ENCODE measurements at regions not wholly inside any gene's neighbourhood (a gene's known extent, or its start where the extent isn't known, plus 50 kb on each side); places are given as distances from the start of the nearest gene placed in this dataset.

DNA sequence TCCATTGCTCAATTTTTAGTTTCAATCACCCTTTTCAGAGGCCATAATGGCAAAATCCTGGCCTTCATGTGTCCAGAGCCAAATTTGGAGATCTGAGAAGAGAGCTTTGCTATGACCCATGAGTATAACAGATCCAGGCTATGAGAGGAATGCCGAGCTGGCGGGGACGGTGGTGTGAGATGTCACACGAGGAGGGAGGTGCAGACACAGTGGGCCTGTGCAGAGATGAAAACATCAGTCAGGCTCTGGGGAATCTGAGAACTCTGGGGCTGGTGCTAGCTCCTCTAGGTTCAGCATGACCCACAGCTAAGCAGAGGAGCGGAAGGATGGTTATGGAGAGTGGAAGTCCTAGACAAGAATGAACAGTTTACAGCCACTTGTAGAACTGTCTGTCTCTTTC is 398.3 kb upstream of the ATP10A start:
- TF ChIP-seq ZNF302 (tag by site-specific recombination; IDR thresholded peaks at IDR 0.05; ENCODE audit: low read depth) (no peak), OSR2 (tag by site-specific recombination; IDR thresholded peaks at IDR 0.05) (no peak), REPIN1 (tag by site-specific recombination; IDR thresholded peaks at IDR 0.05; ENCODE audit: low read depth) (no peak), RBAK (tag by site-specific recombination; IDR thresholded peaks at IDR 0.05) (no peak), ZNF747 (tag by site-specific recombination; IDR thresholded peaks at IDR 0.05) (no peak), KLF16 (tag by site-specific recombination; IDR thresholded peaks at IDR 0.05) (no peak), CTCF (tag by site-specific recombination; IDR thresholded peaks at IDR 0.05) (no peak), ZNF555 (tag by site-specific recombination; conservative IDR thresholded peaks at IDR 0.05) (no peak), ZNF274 (IDR thresholded peaks at IDR 0.05; ENCODE audit: low read length) (no peak), ZNF274 (tag by site-specific recombination; IDR thresholded peaks at IDR 0.05; ENCODE audit: borderline replicate concordance) (no peak), ZNF433 (tag by site-specific recombination; IDR thresholded peaks at IDR 0.05; ENCODE audit: low read depth) (no peak), ZNF529 (tag by site-specific recombination; IDR thresholded peaks at IDR 0.05; ENCODE audit: insufficient replicate concordance) (no peak), MZF1 (tag by site-specific recombination; IDR thresholded peaks at IDR 0.05; ENCODE audit: borderline replicate concordance) (no peak)
- TF ChIP-seq, protein P1, sequence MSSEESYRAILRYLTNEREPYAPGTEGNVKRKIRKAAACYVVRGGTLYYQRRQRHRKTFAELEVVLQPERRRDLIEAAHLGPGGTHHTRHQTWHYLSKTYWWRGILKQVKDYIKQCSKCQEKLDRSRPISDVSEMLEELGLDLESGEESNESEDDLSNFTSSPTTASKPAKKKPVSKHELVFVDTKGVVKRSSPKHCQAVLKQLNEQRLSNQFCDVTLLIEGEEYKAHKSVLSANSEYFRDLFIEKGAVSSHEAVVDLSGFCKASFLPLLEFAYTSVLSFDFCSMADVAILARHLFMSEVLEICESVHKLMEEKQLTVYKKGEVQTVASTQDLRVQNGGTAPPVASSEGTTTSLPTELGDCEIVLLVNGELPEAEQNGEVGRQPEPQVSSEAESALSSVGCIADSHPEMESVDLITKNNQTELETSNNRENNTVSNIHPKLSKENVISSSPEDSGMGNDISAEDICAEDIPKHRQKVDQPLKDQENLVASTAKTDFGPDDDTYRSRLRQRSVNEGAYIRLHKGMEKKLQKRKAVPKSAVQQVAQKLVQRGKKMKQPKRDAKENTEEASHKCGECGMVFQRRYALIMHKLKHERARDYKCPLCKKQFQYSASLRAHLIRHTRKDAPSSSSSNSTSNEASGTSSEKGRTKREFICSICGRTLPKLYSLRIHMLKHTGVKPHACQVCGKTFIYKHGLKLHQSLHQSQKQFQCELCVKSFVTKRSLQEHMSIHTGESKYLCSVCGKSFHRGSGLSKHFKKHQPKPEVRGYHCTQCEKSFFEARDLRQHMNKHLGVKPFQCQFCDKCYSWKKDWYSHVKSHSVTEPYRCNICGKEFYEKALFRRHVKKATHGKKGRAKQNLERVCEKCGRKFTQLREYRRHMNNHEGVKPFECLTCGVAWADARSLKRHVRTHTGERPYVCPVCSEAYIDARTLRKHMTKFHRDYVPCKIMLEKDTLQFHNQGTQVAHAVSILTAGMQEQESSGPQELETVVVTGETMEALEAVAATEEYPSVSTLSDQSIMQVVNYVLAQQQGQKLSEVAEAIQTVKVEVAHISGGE (tag by site-specific recombination; conservative IDR thresholded peaks at IDR 0.05; ENCODE audit: low read depth), result no peak

Data from HEK293 (cell line).